GM12865 (cell line): ENCODE measurements at regions not wholly inside any gene's neighbourhood (a gene's known extent, or its start where the extent isn't known, plus 50 kb on each side); places are given as distances from the start of the nearest gene placed in this dataset.

Source experiments
- DNase-seq: peaks from one replicate; pipeline ENCODE4 v3.0.0; 2010; ENCODE audit warnings: low read depth
- H3K4me3 ChIP-seq: 2 replicates; pipeline ENCODE4 v1.5.1; 2011; ENCODE audit warnings: mild to moderate bottlenecking, low read depth, low read length, control low read depth
- TF ChIP-seq, protein P1 (sequence below): IDR thresholded peaks from 2 replicates; pipeline ENCODE4 v1.5.1; 2011; ENCODE audit warnings: low read length, control low read depth, low read depth, inconsistent platforms; ENCODE audit not compliant: insufficient read depth; ENCODE audit errors: missing control alignments

DNA sequence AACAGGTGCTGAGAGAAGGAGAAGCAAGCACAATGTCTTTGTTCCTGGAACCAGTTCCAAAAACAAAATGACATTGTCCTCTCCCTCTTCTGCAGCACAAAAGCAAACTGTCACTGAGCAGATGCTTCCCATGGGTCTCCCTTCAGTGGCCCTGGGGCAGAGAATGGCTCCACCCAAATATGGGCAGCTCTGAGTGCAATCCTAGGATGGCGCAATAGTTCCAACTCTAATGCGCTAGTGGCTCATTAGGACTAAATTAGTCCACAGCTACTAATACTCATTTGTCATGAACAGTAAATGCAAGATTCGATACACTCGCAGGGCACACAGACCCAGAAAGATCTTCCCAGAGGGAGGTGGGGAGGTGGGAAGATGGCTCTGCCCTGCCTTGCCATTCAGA lies 205.2 kb upstream of the CHAC2 start:
- TF ChIP-seq, protein P1, sequence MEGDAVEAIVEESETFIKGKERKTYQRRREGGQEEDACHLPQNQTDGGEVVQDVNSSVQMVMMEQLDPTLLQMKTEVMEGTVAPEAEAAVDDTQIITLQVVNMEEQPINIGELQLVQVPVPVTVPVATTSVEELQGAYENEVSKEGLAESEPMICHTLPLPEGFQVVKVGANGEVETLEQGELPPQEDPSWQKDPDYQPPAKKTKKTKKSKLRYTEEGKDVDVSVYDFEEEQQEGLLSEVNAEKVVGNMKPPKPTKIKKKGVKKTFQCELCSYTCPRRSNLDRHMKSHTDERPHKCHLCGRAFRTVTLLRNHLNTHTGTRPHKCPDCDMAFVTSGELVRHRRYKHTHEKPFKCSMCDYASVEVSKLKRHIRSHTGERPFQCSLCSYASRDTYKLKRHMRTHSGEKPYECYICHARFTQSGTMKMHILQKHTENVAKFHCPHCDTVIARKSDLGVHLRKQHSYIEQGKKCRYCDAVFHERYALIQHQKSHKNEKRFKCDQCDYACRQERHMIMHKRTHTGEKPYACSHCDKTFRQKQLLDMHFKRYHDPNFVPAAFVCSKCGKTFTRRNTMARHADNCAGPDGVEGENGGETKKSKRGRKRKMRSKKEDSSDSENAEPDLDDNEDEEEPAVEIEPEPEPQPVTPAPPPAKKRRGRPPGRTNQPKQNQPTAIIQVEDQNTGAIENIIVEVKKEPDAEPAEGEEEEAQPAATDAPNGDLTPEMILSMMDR: no peak
- DNase-seq: no peak
- no peak overlapping the region for H3K4me3 ChIP-seq

DNA sequence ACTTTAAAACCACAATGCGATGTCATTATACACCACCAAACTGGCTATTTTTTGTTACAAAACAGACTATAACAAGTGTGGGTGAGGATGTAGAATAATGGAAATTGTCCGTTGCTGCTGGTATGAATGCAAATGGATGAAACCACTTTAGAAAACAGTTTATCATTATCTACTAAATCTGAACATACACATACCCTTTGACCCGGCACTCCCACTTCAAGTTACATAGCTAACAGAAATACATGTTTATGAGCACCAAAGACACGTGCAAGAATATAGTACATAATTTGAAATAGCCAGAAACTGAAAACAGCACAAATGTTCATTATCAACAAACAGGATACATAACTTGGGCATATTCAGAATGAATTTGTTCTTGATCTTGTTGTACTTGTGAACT lies 206.4 kb upstream of the CHAC2 start:
- DNase-seq: no peak
- TF ChIP-seq, protein P1: no peak
- no peak overlapping the region for H3K4me3 ChIP-seq

DNA sequence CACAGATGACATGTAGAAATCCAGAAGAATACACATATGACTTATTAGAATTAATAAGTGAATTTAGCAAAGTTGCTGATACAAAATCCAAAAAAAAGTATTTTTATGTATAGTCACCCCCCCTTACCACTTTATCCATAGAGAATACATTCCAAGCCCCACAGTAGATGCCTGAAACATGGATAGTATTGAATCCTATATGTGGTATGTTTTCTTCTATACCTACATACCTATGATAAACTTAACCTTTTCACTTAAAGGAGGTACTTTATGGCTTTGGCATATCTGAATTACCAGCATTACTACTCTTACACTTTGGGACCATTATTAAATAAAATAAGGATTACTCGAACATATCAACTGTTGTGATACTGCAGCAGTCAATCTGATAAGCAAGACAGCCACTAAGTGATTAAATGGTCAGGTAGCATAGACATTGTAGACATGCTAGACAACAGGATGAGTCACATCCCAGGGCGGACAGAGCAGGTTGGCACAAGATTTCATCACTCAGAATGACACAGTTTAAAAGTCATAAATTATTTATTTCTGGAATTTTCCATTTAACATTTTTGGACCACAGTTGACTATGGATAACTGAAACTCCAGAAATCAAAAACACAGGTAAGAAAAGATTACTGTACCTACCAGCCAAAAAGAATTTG lies 208.2 kb upstream of the CHAC2 start:
- no peak for DNase-seq
- no peak overlapping the region for H3K4me3 ChIP-seq
- TF ChIP-seq, protein P1: no peak

DNA sequence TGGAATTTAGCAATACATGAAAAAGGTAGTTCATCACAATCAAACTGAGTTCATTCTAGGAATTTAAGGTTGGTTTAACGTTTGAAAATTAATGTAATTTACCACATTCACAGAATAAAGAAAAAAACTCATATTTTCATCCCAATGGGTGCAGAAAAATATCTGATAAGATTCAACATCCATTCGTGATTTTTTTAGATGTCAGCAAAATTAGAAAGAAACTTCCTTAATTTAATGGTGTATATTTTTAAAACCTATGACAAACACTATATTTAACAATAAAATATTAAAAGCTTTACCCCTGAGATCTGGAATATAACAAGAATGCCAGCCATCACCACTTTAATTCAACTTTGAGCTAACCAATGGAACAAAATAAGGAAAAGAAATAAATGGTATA lies 208.7 kb upstream of the CHAC2 start:
- TF ChIP-seq, protein P1: no peak
- DNase-seq: no peak
- H3K4me3 ChIP-seq: no peak overlapping the region

DNA sequence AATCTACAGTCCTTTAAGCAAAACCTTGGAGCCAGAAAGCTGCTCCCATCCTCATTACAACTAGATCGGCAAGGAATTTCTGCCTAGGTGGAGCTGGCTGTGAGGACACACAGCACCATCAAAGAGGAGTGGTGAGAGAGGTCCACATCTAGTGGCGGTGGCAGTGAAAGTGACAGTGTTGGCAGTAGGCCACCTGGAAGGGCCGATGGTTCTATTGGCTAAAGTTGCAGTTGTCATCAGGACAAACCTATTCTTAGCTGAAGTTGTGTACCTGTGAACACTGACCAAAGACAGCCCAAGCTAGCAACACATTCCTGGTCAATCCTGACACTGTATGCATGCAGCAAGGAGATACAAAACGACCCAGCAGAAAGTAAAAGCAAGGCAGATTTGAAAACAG lies 218.1 kb upstream of the CHAC2 start:
- TF ChIP-seq, protein P1: no peak
- no peak for DNase-seq
- no peak overlapping the region for H3K4me3 ChIP-seq

DNA sequence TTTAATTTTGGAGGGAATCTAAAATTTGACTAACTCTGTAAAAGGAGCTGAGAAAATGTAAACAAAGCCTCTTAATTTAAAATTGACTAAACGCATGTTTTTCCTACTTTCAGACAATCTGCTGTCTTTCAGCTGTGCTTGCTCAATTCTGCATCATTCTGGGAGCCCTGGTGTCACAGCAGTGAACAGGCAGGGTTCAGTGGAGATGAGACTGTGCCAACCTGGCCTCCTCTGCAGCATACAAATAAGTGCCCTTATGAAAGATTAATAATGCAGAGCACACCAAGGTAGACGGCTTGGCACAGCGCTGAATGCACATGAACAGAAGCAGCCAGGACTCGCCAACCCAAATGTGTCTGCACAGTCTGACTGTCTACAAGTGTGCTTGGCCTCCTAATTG lies 222.0 kb upstream of the CHAC2 start:
- DNase-seq: no peak
- no peak overlapping the region for H3K4me3 ChIP-seq
- TF ChIP-seq, protein P1: no peak
